GM12878 (cell line): ENCODE measurements at regions not wholly inside any gene's neighbourhood (a gene's known extent, or its start where the extent isn't known, plus 50 kb on each side); places are given as distances from the start of the nearest gene placed in this dataset.

ENCODE experiments used
- BACH1 ChIP-seq: fragments of 450-650 bp; IDR thresholded peaks from 2 replicates; pipeline ENCODE4 v1.6.1; 2017; ENCODE audit warnings: mild to moderate bottlenecking, borderline replicate concordance
- CTCF ChIP-seq, 3 experiments: IDR thresholded peaks in 2 of 3; conservative IDR thresholded peaks in 1 of 3; 2 replicates each; pipeline ENCODE4 v1.5.1; 2011; ENCODE audit warnings: low read depth in 3 of 3, low read length in 3 of 3, mild to moderate bottlenecking in 3 of 3, control low read depth in 2 of 3, moderate library complexity in 2 of 3, inconsistent platforms in 1 of 3, mixed read lengths in 1 of 3; ENCODE audit not compliant: control insufficient read depth in 2 of 3, insufficient read depth in 1 of 3; ENCODE audit errors: extremely low read depth in 1 of 3
- POLR2A ChIP-seq: IDR thresholded peaks from 2 replicates; pipeline ENCODE4 v1.6.1; 2011; ENCODE audit warnings: low read depth, mild to moderate bottlenecking, low read length
- RAD21 ChIP-seq: IDR thresholded peaks from 2 replicates; pipeline ENCODE4 v1.6.1; 2011; ENCODE audit warnings: mild to moderate bottlenecking, low read depth, low read length, moderate library complexity; ENCODE audit not compliant: insufficient read depth
- SMC3 ChIP-seq: IDR thresholded peaks from 2 replicates; pipeline ENCODE4 v1.6.1; 2011; ENCODE audit warnings: low read length, improper control_type of control experiment, borderline replicate concordance
- SREBF2 ChIP-seq: IDR thresholded peaks from 2 replicates; pipeline ENCODE4 v1.6.1; 2012; ENCODE audit warnings: mild to moderate bottlenecking, low read length
- SRF ChIP-seq, 2 experiments: IDR thresholded peaks; 2 replicates each; pipeline ENCODE4 v1.6.1; 2011; ENCODE audit warnings: low read depth in 2 of 2, low read length in 2 of 2, mild to moderate bottlenecking in 1 of 2, moderate library complexity in 1 of 2
- ZBED1 ChIP-seq: IDR thresholded peaks from 2 replicates; pipeline ENCODE4 v1.6.1; 2016; ENCODE audit warnings: borderline replicate concordance
- ZNF274 ChIP-seq: IDR thresholded peaks from one replicate; pipeline ENCODE4 v1.8.0; 2011; ENCODE audit not compliant: insufficient read length, insufficient read depth

DNA sequence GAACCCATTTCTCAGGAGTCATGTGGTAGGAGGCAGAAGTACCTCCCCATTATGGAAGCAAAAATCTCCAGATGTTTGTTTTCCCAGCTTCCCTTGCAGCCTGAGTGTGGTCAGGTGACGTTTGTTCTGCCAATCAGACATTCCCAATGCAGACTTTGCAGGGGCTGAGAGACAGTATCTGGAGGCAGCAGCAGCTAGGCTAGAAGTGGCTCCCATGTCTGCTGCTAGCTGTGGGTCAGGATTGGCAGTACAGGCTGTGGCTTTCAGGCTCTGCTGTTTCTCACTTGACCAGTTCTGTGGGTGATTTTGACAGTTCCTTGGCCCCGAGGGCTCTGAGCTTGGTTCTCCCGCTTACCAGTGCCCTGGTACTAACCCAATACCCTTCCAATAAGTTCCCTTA, 58.6 kb upstream of the NBPF3 start:
- TF ChIP-seq POLR2A (no peak), SMC3 (no peak), BACH1 (no peak), CTCF (IDR thresholded peaks at IDR 0.05 in 2 of 3, conservative IDR thresholded peaks at IDR 0.05 in 1 of 3; ENCODE audit: control insufficient read depth in 2 of 3, extremely low read depth in 1 of 3, insufficient read depth in 1 of 3, low read depth in 3 of 3, low read length in 3 of 3) (no peak), ZBED1 (no peak), SREBF2 (no peak), SRF (IDR thresholded peaks at IDR 0.05; ENCODE audit: low read depth in 2 of 2, low read length in 2 of 2) (no peak), ZNF274 (no peak), RAD21 (no peak)
